Colonic mucosa (tissue), 4 donors: ENCODE measurements at regions not wholly inside any gene's neighbourhood (a gene's known extent, or its start where the extent isn't known, plus 50 kb on each side); places are given as distances from the start of the nearest gene placed in this dataset.

Experiments
- DNase-seq: peaks from one replicate; pipeline ENCODE4 v3.0.0-alpha.2; 2020
- H3K27ac ChIP-seq: fragments of 200-600 bp; one replicate; pipeline ENCODE4 v1.8.0; 2021
- H3K27me3 ChIP-seq: fragments of 200-600 bp; one replicate; pipeline ENCODE4 v1.8.0; 2021
- H3K36me3 ChIP-seq: fragments of 200-600 bp; one replicate; pipeline ENCODE4 v1.8.0; 2021
- H3K4me1 ChIP-seq: fragments of 200-600 bp; one replicate; pipeline ENCODE4 v1.8.0; 2021; ENCODE audit warnings: mild to moderate bottlenecking
- H3K4me3 ChIP-seq: fragments of 200-600 bp; one replicate; pipeline ENCODE4 v1.8.0; 2021
- H3K9ac ChIP-seq, 2 donors: one replicate each; pipeline ENCODE4 v1.7.0; 2013; ENCODE audit warnings: control low read depth in 2 of 2, low read depth in 2 of 2, low read length in 2 of 2
- H3K9me3 ChIP-seq: fragments of 200-600 bp; one replicate; pipeline ENCODE4 v1.8.0; 2021
- intact Hi-C: fragments of 100-400 bp; cut with DNase I; formaldehyde crosslinking; loops from one replicate; pipeline ENCODE4 v1.14.1; 2022
- TF ChIP-seq, protein P1 (sequence below): fragments of 200-600 bp; IDR thresholded peaks from one replicate; pipeline ENCODE4 v1.8.0; 2022; ENCODE audit warnings: antibody characterized with exemption, mild to moderate bottlenecking
- donor health status: healthy.
- donor health status: DM: no; HTN: no; CAD: no.
- donor health status: DM: no; HTN: no; CAD: no.

DNA sequence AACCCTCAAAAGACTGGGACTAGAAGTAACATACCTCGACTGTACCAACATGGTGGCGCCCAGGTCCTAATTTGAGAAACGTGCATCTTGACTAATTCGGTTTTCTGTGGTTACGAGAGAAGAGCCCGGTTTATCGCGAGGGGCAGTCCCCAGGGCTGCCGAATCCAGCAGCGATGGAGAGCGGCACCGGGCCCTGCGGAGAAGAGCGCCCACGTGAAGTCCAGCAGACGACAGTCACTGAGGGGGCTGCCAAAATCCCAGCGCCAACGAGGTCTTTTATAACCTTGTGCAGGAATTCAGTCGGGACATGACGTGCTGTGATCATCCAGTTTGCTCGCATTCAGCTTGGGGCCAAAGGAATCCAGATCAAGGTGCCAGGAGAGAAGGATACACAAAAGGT lies 187.5 kb upstream of the SLITRK2 start:
- H3K4me3 ChIP-seq: no peak overlapping the region
- no peak overlapping the region for H3K9ac ChIP-seq
- intact Hi-C loops: no loop called here
- H3K27ac ChIP-seq: no peak overlapping the region
- H3K27me3 ChIP-seq: no peaks in the 10 kb centered on the region
- H3K36me3 ChIP-seq: no peaks in the 10 kb centered on the region
- H3K4me1 ChIP-seq: no peaks in the 10 kb centered on the region
- TF ChIP-seq, protein P1, sequence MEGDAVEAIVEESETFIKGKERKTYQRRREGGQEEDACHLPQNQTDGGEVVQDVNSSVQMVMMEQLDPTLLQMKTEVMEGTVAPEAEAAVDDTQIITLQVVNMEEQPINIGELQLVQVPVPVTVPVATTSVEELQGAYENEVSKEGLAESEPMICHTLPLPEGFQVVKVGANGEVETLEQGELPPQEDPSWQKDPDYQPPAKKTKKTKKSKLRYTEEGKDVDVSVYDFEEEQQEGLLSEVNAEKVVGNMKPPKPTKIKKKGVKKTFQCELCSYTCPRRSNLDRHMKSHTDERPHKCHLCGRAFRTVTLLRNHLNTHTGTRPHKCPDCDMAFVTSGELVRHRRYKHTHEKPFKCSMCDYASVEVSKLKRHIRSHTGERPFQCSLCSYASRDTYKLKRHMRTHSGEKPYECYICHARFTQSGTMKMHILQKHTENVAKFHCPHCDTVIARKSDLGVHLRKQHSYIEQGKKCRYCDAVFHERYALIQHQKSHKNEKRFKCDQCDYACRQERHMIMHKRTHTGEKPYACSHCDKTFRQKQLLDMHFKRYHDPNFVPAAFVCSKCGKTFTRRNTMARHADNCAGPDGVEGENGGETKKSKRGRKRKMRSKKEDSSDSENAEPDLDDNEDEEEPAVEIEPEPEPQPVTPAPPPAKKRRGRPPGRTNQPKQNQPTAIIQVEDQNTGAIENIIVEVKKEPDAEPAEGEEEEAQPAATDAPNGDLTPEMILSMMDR: no peak
- no peak for DNase-seq
- no peaks in the 10 kb centered on the region for H3K9me3 ChIP-seq

DNA sequence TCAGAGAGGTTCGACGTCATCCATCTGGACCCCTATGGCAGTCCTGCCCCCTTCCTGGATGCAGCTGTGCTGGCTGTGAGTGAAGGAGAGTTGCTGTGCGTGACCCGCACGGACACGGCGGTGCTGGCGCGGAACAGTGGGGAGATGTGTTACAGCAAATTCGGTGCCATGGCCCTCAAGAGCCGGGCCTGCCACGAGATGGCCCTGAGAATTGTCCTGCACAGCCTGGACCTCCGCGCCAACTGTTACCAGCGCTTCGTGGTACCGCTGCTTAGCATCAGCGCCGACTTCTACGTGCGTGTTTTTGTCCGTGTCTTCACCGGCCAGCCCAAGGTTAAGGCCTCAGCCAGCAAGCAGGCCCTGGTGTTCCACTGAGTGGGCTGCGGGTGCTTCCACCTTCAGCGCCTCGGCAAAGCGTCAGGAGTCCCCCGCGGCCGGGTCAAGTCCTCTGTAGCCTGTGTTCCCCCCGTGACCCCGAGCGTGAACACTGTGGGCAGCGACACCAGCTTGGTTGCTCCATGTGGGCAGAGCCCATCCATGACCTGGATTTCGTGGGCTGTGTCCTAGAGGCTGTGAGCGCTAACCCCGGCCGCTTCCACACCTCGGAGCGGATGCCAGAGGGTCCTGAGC lies 186.7 kb upstream of the SLITRK2 start:
- intact Hi-C loops: no loop called here
- H3K4me1 ChIP-seq: no peaks in the 10 kb centered on the region

DNA sequence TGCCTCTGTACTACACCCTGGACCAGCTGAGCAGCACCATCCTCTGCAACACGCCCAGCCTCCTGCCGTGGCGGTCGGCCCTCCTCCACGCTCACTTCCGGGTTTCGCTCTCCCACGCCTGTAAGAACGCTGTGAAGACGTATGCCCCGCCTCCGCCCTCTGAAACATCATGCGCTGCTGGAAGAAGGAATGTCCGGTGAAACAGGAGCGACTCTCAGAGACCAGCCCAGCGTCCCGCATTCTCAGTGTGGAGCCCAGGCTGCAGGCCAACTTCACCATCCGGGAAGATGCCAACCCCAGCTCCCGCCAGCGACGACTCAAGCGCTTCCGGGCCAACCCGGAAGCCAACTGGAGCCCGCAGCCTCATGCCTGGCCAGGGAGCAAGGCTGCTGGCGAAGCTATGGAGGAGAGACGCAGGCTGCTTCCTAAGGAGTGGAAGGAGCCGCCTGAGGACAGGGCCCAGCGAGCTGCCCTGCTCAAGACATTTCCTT lies 186.1 kb upstream of the SLITRK2 start:
- H3K4me3 ChIP-seq: no peak overlapping the region
- no peak for DNase-seq
- no peaks in the 10 kb centered on the region for H3K9me3 ChIP-seq
- TF ChIP-seq, protein P1: no peak
- H3K9ac ChIP-seq: no peak overlapping the region
- H3K27ac ChIP-seq: no peak overlapping the region
- intact Hi-C loops: no loop called here
- H3K27me3 ChIP-seq: no peaks in the 10 kb centered on the region
- no peaks in the 10 kb centered on the region for H3K36me3 ChIP-seq
- no peaks in the 10 kb centered on the region for H3K4me1 ChIP-seq

More for the DNA sequence above, 186.7 kb upstream of the SLITRK2 start:
- Histone ChIP-seq H3K27ac (no peak overlapping the region), H3K9ac (no peak overlapping the region), H3K9me3 (no peaks in the 10 kb centered on the region), H3K4me3 (no peak overlapping the region), H3K27me3 (no peaks in the 10 kb centered on the region), H3K36me3 (no peaks in the 10 kb centered on the region)
- TF ChIP-seq, protein P1: no peak
- DNase-seq: no peak

DNA sequence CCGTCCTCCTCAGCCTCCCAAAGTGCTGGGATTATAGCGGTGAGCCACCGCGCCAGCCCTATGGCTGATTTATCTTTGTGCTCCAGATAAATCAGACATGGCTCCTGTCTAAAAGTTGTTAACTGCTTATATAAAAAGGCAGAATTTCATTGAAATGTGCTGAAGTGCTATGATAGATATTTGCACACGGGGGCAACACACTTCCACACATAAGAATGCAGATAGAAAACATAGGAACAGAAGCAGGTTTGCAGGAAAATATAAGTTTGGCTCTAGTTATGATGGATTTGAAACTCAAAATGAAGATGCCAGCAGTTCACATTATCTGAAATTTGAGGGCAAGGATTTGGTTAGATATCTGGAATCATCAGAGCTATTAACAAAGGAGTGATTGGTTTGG lies 163.1 kb upstream of the SLITRK2 start:
- intact Hi-C loops: no loop called here
- Histone ChIP-seq H3K4me3 (no peak overlapping the region), H3K27ac (no peak overlapping the region), H3K27me3 (no peaks in the 10 kb centered on the region), H3K9me3 (no peaks in the 10 kb centered on the region), H3K36me3 (no peaks in the 10 kb centered on the region), H3K9ac (no peak overlapping the region), H3K4me1 (no peaks in the 10 kb centered on the region)
- no peak for DNase-seq
- TF ChIP-seq, protein P1: no peak

DNA sequence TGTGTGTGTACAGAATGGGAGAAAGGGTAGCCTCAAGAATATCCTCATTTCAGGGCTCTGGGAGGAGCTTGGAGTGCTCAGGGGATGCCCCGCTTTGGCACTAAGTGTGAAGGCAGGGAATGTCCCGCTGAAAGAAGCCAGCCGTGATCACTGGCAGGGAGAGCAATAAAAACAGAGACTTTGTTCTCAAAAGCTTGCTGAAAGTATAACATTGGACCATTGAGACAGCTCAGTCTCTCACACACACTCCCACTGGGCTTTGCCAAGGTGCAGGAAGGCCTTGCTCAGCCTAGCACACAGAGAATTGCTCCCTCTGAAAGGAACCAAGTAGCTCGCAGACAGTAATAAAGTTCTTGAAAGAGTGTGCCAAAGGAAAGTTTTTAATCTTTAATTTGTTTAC lies 143.8 kb upstream of the SLITRK2 start:
- Histone ChIP-seq H3K4me3 (no peak overlapping the region), H3K9me3 (no peaks in the 10 kb centered on the region), H3K36me3 (no peaks in the 10 kb centered on the region), H3K27ac (no peak overlapping the region), H3K9ac (no peak overlapping the region), H3K4me1 (no peaks in the 10 kb centered on the region), H3K27me3 (no peaks in the 10 kb centered on the region)
- intact Hi-C loops: no loop called here
- no peak for DNase-seq
- TF ChIP-seq, protein P1: no peak
